ENCODE measurements at regions not wholly inside any gene's neighbourhood (a gene's known extent, or its start where the extent isn't known, plus 50 kb on each side); places are given as distances from the start of the nearest gene placed in this dataset.

DNA sequence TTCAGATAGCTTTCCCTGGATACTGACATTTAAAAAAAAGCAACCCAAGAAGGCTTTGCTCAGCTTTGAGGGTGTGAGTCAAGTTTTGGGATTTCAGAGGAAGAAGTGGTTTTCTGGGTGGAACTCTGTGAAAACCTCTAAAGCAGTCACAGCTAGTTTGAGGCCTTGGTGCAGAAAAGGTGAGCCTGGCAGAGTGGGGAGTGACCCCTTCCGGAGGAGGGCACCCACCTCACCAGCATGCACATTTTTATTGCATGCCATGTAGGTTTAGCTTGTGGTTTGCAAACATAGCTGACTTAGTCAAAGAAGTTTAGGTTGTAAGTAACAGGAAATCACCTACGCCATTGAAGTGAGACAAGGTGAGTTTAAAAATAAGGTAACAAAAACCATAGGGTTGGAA, 146.8 kb upstream of the PMEPA1 start:
- TF ChIP-seq, protein P1, sequence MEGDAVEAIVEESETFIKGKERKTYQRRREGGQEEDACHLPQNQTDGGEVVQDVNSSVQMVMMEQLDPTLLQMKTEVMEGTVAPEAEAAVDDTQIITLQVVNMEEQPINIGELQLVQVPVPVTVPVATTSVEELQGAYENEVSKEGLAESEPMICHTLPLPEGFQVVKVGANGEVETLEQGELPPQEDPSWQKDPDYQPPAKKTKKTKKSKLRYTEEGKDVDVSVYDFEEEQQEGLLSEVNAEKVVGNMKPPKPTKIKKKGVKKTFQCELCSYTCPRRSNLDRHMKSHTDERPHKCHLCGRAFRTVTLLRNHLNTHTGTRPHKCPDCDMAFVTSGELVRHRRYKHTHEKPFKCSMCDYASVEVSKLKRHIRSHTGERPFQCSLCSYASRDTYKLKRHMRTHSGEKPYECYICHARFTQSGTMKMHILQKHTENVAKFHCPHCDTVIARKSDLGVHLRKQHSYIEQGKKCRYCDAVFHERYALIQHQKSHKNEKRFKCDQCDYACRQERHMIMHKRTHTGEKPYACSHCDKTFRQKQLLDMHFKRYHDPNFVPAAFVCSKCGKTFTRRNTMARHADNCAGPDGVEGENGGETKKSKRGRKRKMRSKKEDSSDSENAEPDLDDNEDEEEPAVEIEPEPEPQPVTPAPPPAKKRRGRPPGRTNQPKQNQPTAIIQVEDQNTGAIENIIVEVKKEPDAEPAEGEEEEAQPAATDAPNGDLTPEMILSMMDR (IDR thresholded peaks at IDR 0.05): no peak
- TF ChIP-seq POLR2A (IDR thresholded peaks at IDR 0.05): no peak

All from tibial nerve (tissue), 3 donors.